Lower lobe of right lung (tissue), 2 donors: ENCODE measurements at regions not wholly inside any gene's neighbourhood (a gene's known extent, or its start where the extent isn't known, plus 50 kb on each side); places are given as distances from the start of the nearest gene placed in this dataset.

Experiments
- ATAC-seq, 2 donors: fragments of 200-7000 bp; cut with Tn5 transposase; one replicate each; pipeline ENCODE4 v1.9.1; 2020 to 2022; ENCODE audit warnings: mild to moderate bottlenecking in 2 of 2, moderate library complexity in 2 of 2
- DNase-seq: peaks from one replicate; pipeline ENCODE4 v3.0.0-alpha.2; 2020
- H3K27ac ChIP-seq: fragments of 200-600 bp; one replicate; pipeline ENCODE4 v1.8.0; 2022
- H3K27me3 ChIP-seq: fragments of 200-600 bp; one replicate; pipeline ENCODE4 v1.8.0; 2022; ENCODE audit warnings: low read depth
- H3K36me3 ChIP-seq: fragments of 200-600 bp; one replicate; pipeline ENCODE4 v1.8.0; 2022; ENCODE audit warnings: mild to moderate bottlenecking
- H3K4me1 ChIP-seq: fragments of 200-600 bp; one replicate; pipeline ENCODE4 v1.8.0; 2022
- H3K4me3 ChIP-seq: fragments of 200-600 bp; one replicate; pipeline ENCODE4 v1.8.0; 2022; ENCODE audit warnings: mild to moderate bottlenecking
- H3K9me3 ChIP-seq: fragments of 200-600 bp; one replicate; pipeline ENCODE4 v1.8.0; 2022
- CTCF ChIP-seq: fragments of 200-600 bp; IDR thresholded peaks from one replicate; pipeline ENCODE4 v1.8.0; 2022; ENCODE audit warnings: antibody characterized with exemption, mild to moderate bottlenecking
- intact Hi-C: fragments of 100-400 bp; cut with DNase I; formaldehyde crosslinking; loops from one replicate; pipeline ENCODE4 v1.11.0; 2022
- donor health status: DM: no; HTN: yes; CAD: no; lungs with severe emphysema.

- no peak for TF ChIP-seq CTCF
- intact Hi-C loops: no loop called here
- Histone ChIP-seq H3K36me3 (no peaks in the 10 kb centered on the region), H3K27ac (no peak overlapping the region), H3K9me3 (no peaks in the 10 kb centered on the region), H3K4me3 (no peak overlapping the region), H3K27me3 (no peaks in the 10 kb centered on the region), H3K4me1 (no peaks in the 10 kb centered on the region)
- DNase-seq (no peak), ATAC-seq (no peak)
These were observed 146.1 kb upstream of the LINGO1 start for GRCh38 chr15:77778802-77779201.

GRCh38 chr15:77775837-77776236 is 143.1 kb upstream of the LINGO1 start:
- no peaks in the 10 kb centered on the region for H3K4me1 ChIP-seq
- no peaks in the 10 kb centered on the region for H3K27me3 ChIP-seq
- intact Hi-C loops: no loop called here
- TF ChIP-seq CTCF: no peak
- no peak overlapping the region for H3K27ac ChIP-seq
- DNase-seq: no peak
- no peaks in the 10 kb centered on the region for H3K9me3 ChIP-seq
- no peak for ATAC-seq
- no peaks in the 10 kb centered on the region for H3K36me3 ChIP-seq
- H3K4me3 ChIP-seq: no peak overlapping the region

GRCh38 chr15:77775373-77775772 is 142.7 kb upstream of the LINGO1 start:
- no peak for ATAC-seq
- H3K4me3 ChIP-seq: no peak overlapping the region
- H3K4me1 ChIP-seq: no peaks in the 10 kb centered on the region
- intact Hi-C loops: no loop called here
- no peaks in the 10 kb centered on the region for H3K9me3 ChIP-seq
- DNase-seq: no peak
- no peaks in the 10 kb centered on the region for H3K27me3 ChIP-seq
- H3K27ac ChIP-seq: no peak overlapping the region
- no peaks in the 10 kb centered on the region for H3K36me3 ChIP-seq
- no peak for TF ChIP-seq CTCF

GRCh38 chr15:77774350-77774749 is 141.6 kb upstream of the LINGO1 start:
- Histone ChIP-seq H3K27ac (no peak overlapping the region), H3K4me1 (no peaks in the 10 kb centered on the region), H3K36me3 (no peaks in the 10 kb centered on the region), H3K9me3 (no peaks in the 10 kb centered on the region), H3K4me3 (no peak overlapping the region), H3K27me3 (no peaks in the 10 kb centered on the region)
- DNase-seq: no peak
- no peak for ATAC-seq
- intact Hi-C loops: no loop called here
- no peak for TF ChIP-seq CTCF

- ATAC-seq (no peak), DNase-seq (no peak)
- H3K4me1 ChIP-seq: no peaks in the 10 kb centered on the region
- H3K27ac ChIP-seq: no peak overlapping the region
- intact Hi-C loops: no loop called here
- H3K4me3 ChIP-seq: no peak overlapping the region
- no peaks in the 10 kb centered on the region for H3K36me3 ChIP-seq
- H3K27me3 ChIP-seq: peaks cover 3% of the 10 kb centered on the region
- H3K9me3 ChIP-seq: no peaks in the 10 kb centered on the region
- TF ChIP-seq CTCF: no peak
These were observed 141.2 kb upstream of the LINGO1 start for GRCh38 chr15:77773903-77774302.
